ENCODE measurements at regions not wholly inside any gene's neighbourhood (a gene's known extent, or its start where the extent isn't known, plus 50 kb on each side); places are given as distances from the start of the nearest gene placed in this dataset.

GRCh38 chr1:209213989-209214388 lies 369.5 kb upstream of the CAMK1G start:
- Mint-ChIP-seq H3K9me3 (ENCODE audit: unreplicated experiment) (no peaks in the 10 kb centered on the region), H3K4me3 (ENCODE audit: unreplicated experiment) (no peak overlapping the region), H3K36me3 (ENCODE audit: unreplicated experiment) (no peaks in the 10 kb centered on the region), H3K4me1 (ENCODE audit: low read depth, unreplicated experiment) (peaks cover 4% of the 10 kb centered on the region), H3K27ac (ENCODE audit: unreplicated experiment) (no peak overlapping the region), H3K27me3 (ENCODE audit: unreplicated experiment) (no peaks in the 10 kb centered on the region)
- DNase-seq, result no peak
- TF ChIP-seq CTCF (IDR thresholded peaks at IDR 0.05; ENCODE audit: partially characterized antibody, unreplicated experiment), result no peak

DNA sequence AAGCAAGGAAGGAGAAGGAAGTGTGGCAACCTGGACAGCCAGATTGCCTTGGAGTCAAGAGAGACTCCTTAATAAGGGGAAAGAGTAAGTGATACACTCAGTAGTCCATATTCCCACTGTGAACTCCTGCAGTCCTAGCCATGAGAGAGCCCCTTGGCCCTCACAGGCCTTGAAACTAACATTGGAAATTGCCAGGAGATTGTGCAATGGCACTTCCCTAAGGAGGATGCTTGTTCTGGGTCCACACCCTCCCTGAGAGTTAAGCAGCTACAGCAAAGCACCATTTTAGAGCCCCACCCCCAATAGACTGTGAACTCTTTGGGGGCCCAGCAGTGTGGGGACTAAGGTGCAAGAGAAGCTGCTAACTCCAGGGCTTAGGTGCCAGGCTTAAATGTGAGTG lies 367.7 kb upstream of the CAMK1G start:
- Mint-ChIP-seq H3K4me1 (ENCODE audit: low read depth, unreplicated experiment) (no peaks in the 10 kb centered on the region), H3K4me3 (ENCODE audit: unreplicated experiment) (no peak overlapping the region), H3K9me3 (ENCODE audit: unreplicated experiment) (no peaks in the 10 kb centered on the region), H3K27ac (ENCODE audit: unreplicated experiment) (no peak overlapping the region), H3K36me3 (ENCODE audit: unreplicated experiment) (no peaks in the 10 kb centered on the region), H3K27me3 (ENCODE audit: unreplicated experiment) (no peaks in the 10 kb centered on the region)
- TF ChIP-seq CTCF (IDR thresholded peaks at IDR 0.05; ENCODE audit: partially characterized antibody, unreplicated experiment), result no peak
- DNase-seq, result no peak

DNA sequence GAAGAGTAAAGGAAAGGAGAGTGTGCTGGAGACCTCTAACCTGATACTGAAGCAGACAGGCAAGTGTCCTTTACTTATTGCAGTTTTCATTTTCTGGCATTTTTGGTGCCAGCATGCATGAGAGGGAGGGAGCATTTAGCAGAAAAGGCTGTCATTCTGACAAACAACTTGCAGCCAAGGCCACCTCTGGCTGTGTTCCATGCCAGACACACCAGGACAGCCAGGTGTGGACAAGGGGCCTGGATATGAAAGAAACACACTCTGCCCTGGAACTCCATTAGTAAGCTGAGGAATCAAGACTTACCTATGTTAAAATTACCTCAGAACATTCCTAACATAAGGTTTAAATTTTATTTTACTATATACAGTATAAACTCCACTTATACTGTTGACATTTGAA lies 365.4 kb upstream of the CAMK1G start:
- Mint-ChIP-seq H3K27ac (ENCODE audit: unreplicated experiment) (no peak overlapping the region), H3K4me3 (ENCODE audit: unreplicated experiment) (no peak overlapping the region), H3K4me1 (ENCODE audit: low read depth, unreplicated experiment) (peaks cover 3% of the 10 kb centered on the region), H3K9me3 (ENCODE audit: unreplicated experiment) (no peaks in the 10 kb centered on the region), H3K27me3 (ENCODE audit: unreplicated experiment) (no peaks in the 10 kb centered on the region), H3K36me3 (ENCODE audit: unreplicated experiment) (no peaks in the 10 kb centered on the region)
- TF ChIP-seq CTCF (IDR thresholded peaks at IDR 0.05; ENCODE audit: partially characterized antibody, unreplicated experiment), result no peak
- DNase-seq, result no peak

DNA sequence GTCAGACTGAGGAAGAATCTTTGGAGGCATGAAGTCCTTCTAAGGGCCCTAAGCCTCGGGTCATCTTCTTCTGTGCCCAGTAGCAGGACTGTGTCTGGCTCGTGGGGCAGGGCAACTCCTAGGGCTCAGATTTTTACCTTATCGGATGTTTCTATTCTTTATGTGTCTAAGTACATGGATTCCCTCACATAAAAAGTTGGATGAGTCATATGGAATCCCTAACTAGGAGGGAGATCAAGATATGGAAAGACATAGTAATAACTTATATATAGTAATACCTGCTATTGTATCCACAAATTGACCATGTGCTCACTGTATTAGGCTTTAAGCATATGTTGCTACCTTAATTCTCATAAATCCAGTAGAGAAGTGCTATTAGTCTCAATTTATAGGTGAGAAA lies 364.5 kb upstream of the CAMK1G start:
- Mint-ChIP-seq H3K27me3 (ENCODE audit: unreplicated experiment) (no peaks in the 10 kb centered on the region), H3K4me3 (ENCODE audit: unreplicated experiment) (no peak overlapping the region), H3K27ac (ENCODE audit: unreplicated experiment) (no peak overlapping the region)

More for the DNA sequence above, 364.5 kb upstream of the CAMK1G start:
- no peaks in the 10 kb centered on the region for H3K9me3 Mint-ChIP-seq (ENCODE audit: unreplicated experiment)
- H3K36me3 Mint-ChIP-seq (ENCODE audit: unreplicated experiment), result no peaks in the 10 kb centered on the region
- peaks cover 3% of the 10 kb centered on the region for H3K4me1 Mint-ChIP-seq (ENCODE audit: low read depth, unreplicated experiment)
- TF ChIP-seq CTCF (IDR thresholded peaks at IDR 0.05; ENCODE audit: partially characterized antibody, unreplicated experiment), result no peak
- no peak for DNase-seq
